ENCODE measurements at regions not wholly inside any gene's neighbourhood (a gene's known extent, or its start where the extent isn't known, plus 50 kb on each side); places are given as distances from the start of the nearest gene placed in this dataset.

DNA sequence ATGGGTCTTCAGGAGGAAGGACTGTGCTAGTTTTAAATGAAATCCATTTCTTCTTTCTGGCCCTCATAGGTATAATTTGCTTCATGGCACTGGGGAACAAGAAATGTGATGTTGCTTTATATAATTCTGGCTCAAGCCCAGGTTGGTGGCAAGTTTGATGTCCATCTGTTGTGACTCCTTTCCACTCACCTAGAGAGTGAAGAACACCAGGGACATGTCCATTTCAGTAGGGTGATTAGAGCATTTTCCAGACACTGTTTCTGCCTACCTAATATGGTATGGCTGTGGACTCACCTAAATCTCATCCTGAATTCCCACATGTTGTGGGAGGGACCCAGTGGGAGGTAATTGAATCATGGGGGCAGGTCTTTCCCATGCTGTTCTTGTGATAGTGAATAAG, 278.1 kb downstream of the LMX1A start:
- H3K9me3 ChIP-seq (ENCODE audit: control insufficient read depth, insufficient read depth, low read depth, low read length), result no peaks in the 10 kb centered on the region
- H3K9ac ChIP-seq (ENCODE audit: insufficient read depth, low read length), result no peak overlapping the region
- H3K27ac ChIP-seq (ENCODE audit: insufficient read depth, low read length), result no peak overlapping the region
- no peaks in the 10 kb centered on the region for H3K36me3 ChIP-seq (ENCODE audit: control insufficient read depth, insufficient read depth, low read length)
- TF ChIP-seq EZH2 (IDR thresholded peaks at IDR 0.05; ENCODE audit: low read length, missing control alignments), result no peak
- TF ChIP-seq, protein P1, sequence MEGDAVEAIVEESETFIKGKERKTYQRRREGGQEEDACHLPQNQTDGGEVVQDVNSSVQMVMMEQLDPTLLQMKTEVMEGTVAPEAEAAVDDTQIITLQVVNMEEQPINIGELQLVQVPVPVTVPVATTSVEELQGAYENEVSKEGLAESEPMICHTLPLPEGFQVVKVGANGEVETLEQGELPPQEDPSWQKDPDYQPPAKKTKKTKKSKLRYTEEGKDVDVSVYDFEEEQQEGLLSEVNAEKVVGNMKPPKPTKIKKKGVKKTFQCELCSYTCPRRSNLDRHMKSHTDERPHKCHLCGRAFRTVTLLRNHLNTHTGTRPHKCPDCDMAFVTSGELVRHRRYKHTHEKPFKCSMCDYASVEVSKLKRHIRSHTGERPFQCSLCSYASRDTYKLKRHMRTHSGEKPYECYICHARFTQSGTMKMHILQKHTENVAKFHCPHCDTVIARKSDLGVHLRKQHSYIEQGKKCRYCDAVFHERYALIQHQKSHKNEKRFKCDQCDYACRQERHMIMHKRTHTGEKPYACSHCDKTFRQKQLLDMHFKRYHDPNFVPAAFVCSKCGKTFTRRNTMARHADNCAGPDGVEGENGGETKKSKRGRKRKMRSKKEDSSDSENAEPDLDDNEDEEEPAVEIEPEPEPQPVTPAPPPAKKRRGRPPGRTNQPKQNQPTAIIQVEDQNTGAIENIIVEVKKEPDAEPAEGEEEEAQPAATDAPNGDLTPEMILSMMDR (conservative IDR thresholded peaks at IDR 0.05 in 1 of 2, IDR thresholded peaks at IDR 0.05 in 1 of 2; ENCODE audit: low read depth in 1 of 2, low read length in 2 of 2), result no peak
- no peak for DNase-seq (ENCODE audit: low read depth in 2 of 2)
- H3K4me3 ChIP-seq (replicated peaks in 1 of 4; ENCODE audit: control extremely low read depth in 1 of 4, insufficient read depth in 1 of 4, low read depth in 3 of 4, low read length in 4 of 4), result no peak overlapping the region
- H3K27me3 ChIP-seq (ENCODE audit: control insufficient read depth, insufficient read depth, low read length), result no peaks in the 10 kb centered on the region
- no peak overlapping the region for H2AFZ ChIP-seq (ENCODE audit: low read length)
- no peaks in the 10 kb centered on the region for H4K20me1 ChIP-seq (ENCODE audit: control insufficient read depth, extremely low read depth, insufficient read depth, low read length)
- no peaks in the 10 kb centered on the region for H3K4me1 ChIP-seq (ENCODE audit: control insufficient read depth, extremely low read depth, insufficient read depth, low read length)
- no peaks in the 10 kb centered on the region for H3K79me2 ChIP-seq (ENCODE audit: control insufficient read depth, insufficient read depth, low read length)
- no peak overlapping the region for H3K4me2 ChIP-seq (ENCODE audit: extremely low read depth, insufficient read depth, low read length)

DNA sequence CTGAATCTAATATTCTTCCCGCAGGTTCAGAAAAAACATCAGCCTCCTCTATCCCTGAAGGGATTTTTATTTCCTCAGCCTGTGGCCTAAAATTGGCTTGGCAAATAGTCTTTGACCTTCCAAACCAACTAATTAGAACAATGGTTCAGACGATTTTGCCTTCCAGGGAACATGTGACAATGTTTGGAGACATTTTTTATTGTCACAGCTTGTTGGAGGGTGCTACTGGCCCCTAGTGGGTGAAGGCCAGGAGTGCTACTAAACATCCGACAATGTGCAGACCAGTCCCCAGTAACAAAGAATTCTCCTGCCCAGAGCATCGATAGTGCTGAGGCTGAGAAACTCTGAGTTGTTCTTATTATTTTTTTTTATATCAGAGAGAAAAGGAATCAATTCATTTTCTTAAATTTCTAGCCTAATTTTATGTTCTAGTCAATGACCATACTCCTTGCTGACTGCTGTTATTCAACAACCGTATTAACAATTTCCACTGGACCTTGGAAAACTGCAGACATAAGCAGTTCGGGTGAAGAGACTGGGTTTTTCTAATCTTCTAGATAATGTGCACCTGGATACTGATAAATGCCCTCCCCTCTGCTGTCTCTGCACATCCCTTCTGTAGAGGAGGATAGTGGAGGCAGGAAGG, 280.7 kb downstream of the LMX1A start:
- no peaks in the 10 kb centered on the region for H3K36me3 ChIP-seq (ENCODE audit: control insufficient read depth, insufficient read depth, low read length)
- H3K4me3 ChIP-seq (replicated peaks in 1 of 4; ENCODE audit: control extremely low read depth in 1 of 4, insufficient read depth in 1 of 4, low read depth in 3 of 4, low read length in 4 of 4), result no peak overlapping the region
- no peak overlapping the region for H3K9ac ChIP-seq (ENCODE audit: insufficient read depth, low read length)
- H3K27ac ChIP-seq (ENCODE audit: insufficient read depth, low read length), result no peak overlapping the region
- no peak overlapping the region for H3K4me2 ChIP-seq (ENCODE audit: extremely low read depth, insufficient read depth, low read length)
- H3K9me3 ChIP-seq (ENCODE audit: control insufficient read depth, insufficient read depth, low read depth, low read length), result no peaks in the 10 kb centered on the region
- DNase-seq (ENCODE audit: low read depth in 2 of 2), result peak; percentile 10 to 20
- H3K27me3 ChIP-seq (ENCODE audit: control insufficient read depth, insufficient read depth, low read length), result no peaks in the 10 kb centered on the region
- TF ChIP-seq, protein P1 (conservative IDR thresholded peaks at IDR 0.05 in 1 of 2, IDR thresholded peaks at IDR 0.05 in 1 of 2; ENCODE audit: low read depth in 1 of 2, low read length in 2 of 2), result peak; percentile 50 to 75
- no peak for TF ChIP-seq EZH2 (IDR thresholded peaks at IDR 0.05; ENCODE audit: low read length, missing control alignments)
- H4K20me1 ChIP-seq (ENCODE audit: control insufficient read depth, extremely low read depth, insufficient read depth, low read length), result no peaks in the 10 kb centered on the region
- no peak overlapping the region for H2AFZ ChIP-seq (ENCODE audit: low read length)
- no peaks in the 10 kb centered on the region for H3K4me1 ChIP-seq (ENCODE audit: control insufficient read depth, extremely low read depth, insufficient read depth, low read length)
- no peaks in the 10 kb centered on the region for H3K79me2 ChIP-seq (ENCODE audit: control insufficient read depth, insufficient read depth, low read length)

DNA sequence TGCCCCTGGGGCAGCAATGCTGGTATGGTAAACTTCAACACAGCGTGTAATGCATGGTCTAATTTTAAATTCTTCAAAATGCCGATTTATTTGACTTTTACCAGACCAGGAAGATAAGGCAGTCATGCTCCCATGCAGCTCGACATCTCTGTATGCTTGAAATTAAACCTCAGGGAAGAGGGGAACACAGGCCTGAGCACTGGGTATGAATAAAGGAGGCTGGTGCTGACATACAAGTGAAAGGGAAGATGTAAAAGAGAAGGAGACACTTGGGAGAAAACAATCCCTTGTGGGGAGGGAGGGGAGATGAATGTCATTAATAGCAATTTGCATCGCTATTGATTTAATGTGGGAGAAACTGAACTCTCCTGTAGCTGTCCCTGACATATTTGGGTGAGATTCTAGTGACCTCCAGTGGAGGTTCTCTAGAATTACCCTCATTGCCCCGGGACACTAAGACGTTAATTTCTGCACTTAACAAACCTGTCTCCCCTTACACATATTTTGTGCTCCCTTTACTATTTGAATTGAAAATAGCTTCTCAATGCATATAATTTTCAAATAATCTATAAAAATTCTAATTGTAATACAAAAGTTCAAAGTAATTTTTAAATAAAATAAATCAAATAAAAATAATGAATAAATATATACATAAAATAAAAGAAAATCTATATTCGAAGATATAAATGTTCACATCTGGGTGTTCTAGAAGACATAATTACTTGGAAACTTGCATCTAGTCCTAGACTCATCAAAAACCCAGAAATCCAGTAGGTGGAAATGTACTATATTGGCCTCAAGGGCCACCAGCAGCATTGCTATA, 283.1 kb downstream of the LMX1A start:
- no peak overlapping the region for H3K27ac ChIP-seq (ENCODE audit: insufficient read depth, low read length)
- no peaks in the 10 kb centered on the region for H3K27me3 ChIP-seq (ENCODE audit: control insufficient read depth, insufficient read depth, low read length)
- no peaks in the 10 kb centered on the region for H4K20me1 ChIP-seq (ENCODE audit: control insufficient read depth, extremely low read depth, insufficient read depth, low read length)
- TF ChIP-seq, protein P1 (conservative IDR thresholded peaks at IDR 0.05 in 1 of 2, IDR thresholded peaks at IDR 0.05 in 1 of 2; ENCODE audit: low read depth in 1 of 2, low read length in 2 of 2), result peak; percentile 75 to 81
- no peak for TF ChIP-seq EZH2 (IDR thresholded peaks at IDR 0.05; ENCODE audit: low read length, missing control alignments)
- H2AFZ ChIP-seq (ENCODE audit: low read length), result no peak overlapping the region
- H3K36me3 ChIP-seq (ENCODE audit: control insufficient read depth, insufficient read depth, low read length), result no peaks in the 10 kb centered on the region
- DNase-seq (ENCODE audit: low read depth in 2 of 2), result peak; percentile 41 to 71
- H3K9me3 ChIP-seq (ENCODE audit: control insufficient read depth, insufficient read depth, low read depth, low read length), result no peaks in the 10 kb centered on the region
- no peaks in the 10 kb centered on the region for H3K4me1 ChIP-seq (ENCODE audit: control insufficient read depth, extremely low read depth, insufficient read depth, low read length)
- H3K4me3 ChIP-seq (replicated peaks in 1 of 4; ENCODE audit: control extremely low read depth in 1 of 4, insufficient read depth in 1 of 4, low read depth in 3 of 4, low read length in 4 of 4), result no peak overlapping the region
- H3K79me2 ChIP-seq (ENCODE audit: control insufficient read depth, insufficient read depth, low read length), result no peaks in the 10 kb centered on the region
- H3K4me2 ChIP-seq (ENCODE audit: extremely low read depth, insufficient read depth, low read length), result no peak overlapping the region
- no peak overlapping the region for H3K9ac ChIP-seq (ENCODE audit: insufficient read depth, low read length)
